HG02642 (cell line): ENCODE measurements at regions not wholly inside any gene's neighbourhood (a gene's known extent, or its start where the extent isn't known, plus 50 kb on each side); places are given as distances from the start of the nearest gene placed in this dataset.
"Not testable (repeated sequence)": the region's sequence is repeated elsewhere in the genome, so short reads cannot be mapped to it uniquely, and the experiment has no call there.

Experiments used
- ATAC-seq: cut with Tn5 transposase; IDR thresholded peaks from one replicate; pipeline ENCODE4 v1.9.1; 2021; ENCODE audit warnings: mild to moderate bottlenecking; ENCODE audit not compliant: unreplicated experiment, poor library complexity

- ATAC-seq = no peak
These were observed 52.7 kb upstream of the PLA2G4A start for GRCh38 chr1:186775881-186776560.

DNA sequence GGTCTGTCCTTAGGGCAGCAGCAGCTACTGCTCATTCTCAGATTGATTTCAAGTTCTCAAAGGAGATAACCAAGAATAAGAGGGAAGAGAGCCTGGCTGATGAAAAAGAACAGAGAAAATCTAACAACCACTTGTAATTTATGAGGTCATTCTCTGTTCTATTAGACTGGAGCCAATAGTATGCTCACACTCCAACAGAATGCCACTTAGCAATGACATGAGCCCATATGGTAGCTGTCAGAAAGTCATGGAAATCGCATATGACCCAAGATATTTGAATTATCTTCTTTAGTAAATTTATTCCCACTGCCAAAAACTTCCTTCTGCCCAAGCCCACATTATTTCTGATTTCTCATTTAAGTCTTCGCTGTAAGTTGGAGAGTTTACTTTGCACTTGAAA, 53.7 kb upstream of the PLA2G4A start:
- ATAC-seq = no peak

- ATAC-seq = peak; percentile 33
These were observed 56.5 kb upstream of the PLA2G4A start for GRCh38 chr1:186772228-186772627.

- no peak for ATAC-seq
These were observed 58.3 kb upstream of the PLA2G4A start for GRCh38 chr1:186770421-186770820.

DNA sequence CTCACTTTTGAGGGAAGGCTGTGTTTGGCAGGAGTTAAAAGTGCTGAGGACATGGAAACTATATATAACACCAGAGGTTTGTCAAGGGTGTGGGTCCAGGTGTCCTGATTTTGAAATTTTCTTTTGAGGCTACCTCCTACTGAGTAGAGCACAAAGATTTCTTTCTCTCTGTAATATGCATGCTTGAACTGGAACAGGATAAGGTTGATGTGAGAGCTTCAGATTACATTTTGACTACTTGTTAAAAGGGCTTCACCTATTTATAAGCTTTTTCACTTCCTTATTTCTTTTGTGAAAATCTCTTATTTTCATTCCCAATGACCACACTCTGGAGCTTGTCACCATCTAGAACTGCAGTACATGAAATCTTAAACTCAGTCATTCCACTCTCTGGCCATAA, 59.8 kb upstream of the PLA2G4A start:
- ATAC-seq = peak; percentile 87

- no peak for ATAC-seq
These were observed 63.3 kb upstream of the PLA2G4A start for GRCh38 chr1:186765446-186765845.

- ATAC-seq = peak; percentile 68
These were observed 65.6 kb upstream of the PLA2G4A start for GRCh38 chr1:186763107-186763506.

GRCh38 chr1:186762653-186763052, 66.1 kb upstream of the PLA2G4A start:
- ATAC-seq = no peak

DNA sequence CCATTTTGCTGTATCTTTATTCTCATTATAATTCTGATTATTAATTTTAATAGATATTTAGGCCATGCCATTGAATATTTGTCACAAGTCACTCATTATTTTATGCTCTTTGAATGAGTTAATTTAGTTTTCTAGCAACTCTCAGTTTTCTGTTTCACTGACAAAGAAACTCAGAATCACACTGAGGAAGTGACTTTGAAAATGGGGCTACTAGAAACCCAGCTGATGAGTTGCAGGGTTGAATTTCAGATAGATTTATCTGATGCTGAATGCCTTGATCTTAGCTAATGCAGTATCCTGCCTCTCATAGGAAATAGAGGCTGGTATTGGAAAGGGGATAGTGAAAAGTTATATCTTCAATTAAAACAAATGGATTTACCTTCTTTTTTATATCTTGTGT, 67.4 kb upstream of the PLA2G4A start:
- peak; percentile 49 for ATAC-seq

DNA sequence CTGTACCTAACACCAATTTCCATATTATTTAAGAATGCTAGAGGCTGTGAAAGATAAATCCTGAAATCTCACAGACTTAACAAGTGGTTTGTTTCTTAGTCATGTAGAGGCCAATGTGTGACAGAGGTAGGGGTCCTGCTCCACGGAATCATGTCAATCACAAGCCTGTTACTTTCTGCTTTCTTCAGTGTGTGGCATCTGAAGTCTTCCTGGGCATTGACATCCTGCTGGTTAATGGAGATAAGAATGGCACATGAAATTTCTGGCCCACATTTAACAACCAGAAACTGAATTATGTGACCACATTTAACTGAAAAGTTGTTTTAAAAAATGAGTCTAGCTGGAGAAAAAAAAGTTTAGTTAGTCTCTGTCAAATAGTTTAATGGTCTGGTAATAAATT, 68.3 kb upstream of the PLA2G4A start:
- ATAC-seq = no peak

DNA sequence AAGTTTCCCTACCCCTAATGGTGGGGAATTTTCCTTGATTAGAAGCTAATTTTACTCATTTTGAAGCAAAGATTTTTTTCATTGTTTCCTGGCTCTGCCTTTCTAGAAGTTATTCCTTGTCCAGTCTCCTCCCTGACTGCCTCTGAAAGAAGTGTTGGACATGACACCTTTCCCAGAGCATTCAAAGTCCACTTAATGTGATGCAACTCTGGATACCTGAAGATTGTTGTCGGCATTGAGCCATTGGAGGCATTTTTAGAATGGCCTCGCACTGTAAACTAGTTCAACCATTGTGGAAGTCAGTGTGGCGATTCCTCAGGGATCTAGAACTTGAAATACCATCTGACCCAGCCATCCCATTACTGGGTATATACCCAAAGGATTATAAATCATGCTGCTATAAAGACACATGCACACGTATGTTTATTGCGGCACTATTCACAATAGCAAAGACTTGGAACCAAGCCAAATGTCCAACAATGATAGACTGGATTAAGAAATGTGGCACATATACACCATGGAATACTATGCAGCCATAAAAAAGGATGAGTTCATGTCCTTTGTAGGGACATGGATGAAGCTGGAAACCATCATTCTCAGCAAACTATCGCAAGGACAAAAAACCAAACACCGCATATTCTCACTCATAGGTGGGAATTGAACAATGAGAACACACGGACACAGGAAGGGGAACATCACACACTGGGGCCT, 69.7 kb upstream of the PLA2G4A start:
- not testable (repeated sequence) for ATAC-seq

GRCh38 chr1:186757851-186758250, 70.9 kb upstream of the PLA2G4A start:
- ATAC-seq = no peak

DNA sequence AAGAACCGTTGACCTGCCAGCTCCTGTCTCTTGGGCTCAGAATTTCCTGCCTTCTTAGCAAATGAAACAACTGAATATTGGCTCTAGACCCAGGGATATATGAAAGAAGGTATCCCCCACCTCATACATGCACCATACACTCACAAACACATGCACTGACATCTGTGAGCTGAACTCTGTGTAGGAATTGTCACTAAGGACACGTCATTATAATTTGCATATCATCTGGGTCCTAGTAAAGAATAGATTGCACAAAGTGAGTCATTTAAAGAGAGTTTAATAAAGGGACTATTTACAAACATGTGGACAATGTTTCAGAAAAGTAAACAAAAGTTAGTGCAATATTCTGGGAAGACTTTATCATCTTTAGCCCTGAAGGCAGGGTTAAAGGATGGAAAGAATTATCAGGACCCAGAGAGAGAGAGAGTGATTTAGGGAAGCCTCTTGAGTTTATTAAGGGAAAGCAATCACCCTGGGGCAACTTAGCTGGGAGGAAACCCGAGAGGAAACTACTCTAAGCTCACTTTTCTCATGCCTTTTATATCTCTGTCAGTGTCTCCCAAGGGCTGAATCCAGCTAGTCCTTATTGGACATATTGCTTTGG, 74.1 kb upstream of the PLA2G4A start:
- ATAC-seq = no peak

DNA sequence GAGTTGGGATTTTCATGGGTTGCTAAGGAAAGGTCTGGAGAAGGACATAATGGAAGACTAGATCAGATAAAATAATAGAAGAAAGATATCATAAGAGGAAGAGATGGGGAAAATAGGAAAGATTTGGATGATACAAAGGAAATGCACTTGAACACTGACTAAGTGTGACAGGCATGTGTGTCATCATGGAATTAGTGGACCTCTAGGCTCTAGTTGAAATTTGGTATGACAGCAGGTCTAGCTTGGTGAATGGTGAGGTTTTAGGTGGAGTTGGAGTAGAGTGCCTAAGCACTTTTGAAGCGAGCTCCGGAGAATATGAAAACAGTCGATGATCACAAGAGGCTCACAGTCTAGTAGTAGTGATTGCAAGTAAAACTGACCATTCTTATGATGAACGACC, 73.0 kb upstream of the PTGS2 start:
- ATAC-seq = no peak

GRCh38 chr1:186750257-186750656, 70.0 kb upstream of the PTGS2 start:
- ATAC-seq = no peak

GRCh38 chr1:186749820-186750219, 69.6 kb upstream of the PTGS2 start:
- ATAC-seq = no peak

DNA sequence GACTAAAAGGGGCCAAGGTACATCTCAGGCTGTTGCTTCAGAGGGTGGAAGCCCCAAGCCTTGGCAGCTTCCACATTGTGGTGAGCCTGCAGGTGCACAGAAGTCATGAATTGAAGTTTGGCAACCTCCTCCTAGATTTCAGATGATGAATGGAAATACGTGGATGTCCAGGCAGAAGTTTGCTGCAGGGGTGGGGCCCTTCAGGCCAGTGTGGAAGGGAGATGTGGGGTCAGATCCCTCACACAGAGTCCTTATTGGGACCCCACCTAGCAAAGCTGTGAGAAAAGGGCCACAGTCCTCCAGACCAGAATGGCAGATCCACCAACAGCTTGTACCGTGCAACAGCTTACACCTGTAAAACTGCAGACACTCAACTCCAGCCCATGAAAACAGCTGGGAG, 67.4 kb upstream of the PTGS2 start:
- ATAC-seq = no peak

DNA sequence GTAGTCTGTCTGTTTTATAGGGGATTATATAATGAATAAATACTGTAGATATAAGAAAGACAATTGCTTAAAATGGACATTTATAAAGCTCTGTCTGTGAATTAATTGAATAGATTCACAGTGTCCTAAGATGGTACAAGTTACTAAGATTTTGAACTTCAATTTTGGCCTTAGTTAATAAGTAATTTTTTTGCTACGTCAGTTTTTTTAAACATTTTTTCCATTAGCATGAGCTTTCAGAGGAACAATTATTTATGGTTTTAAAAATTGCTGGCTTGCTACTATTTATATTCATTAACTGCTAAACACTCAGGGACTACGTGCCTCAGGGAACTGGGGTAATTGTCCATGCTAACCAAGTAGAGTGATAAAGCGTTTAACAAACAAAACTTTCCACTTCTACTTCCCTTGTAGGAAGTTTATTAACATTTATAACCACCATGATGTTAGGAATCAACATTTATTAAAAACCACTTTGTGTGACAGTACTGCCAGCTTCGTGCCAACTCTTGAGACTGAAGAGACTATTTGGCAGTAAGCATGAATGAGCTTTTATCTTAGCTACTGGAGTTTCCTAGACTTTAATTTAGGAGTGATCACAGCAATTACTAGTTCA, 65.4 kb upstream of the PTGS2 start:
- no peak for ATAC-seq

- no peak for ATAC-seq
These were observed 61.4 kb upstream of the PTGS2 start for GRCh38 chr1:186741640-186742039.

GRCh38 chr1:186740324-186740723, 60.1 kb upstream of the PTGS2 start:
- ATAC-seq = peak; percentile 70

- no peak for ATAC-seq
These were observed 59.3 kb upstream of the PTGS2 start for GRCh38 chr1:186739515-186739914.
